Fibroblast of skin of abdomen (primary cell): ENCODE measurements at regions not wholly inside any gene's neighbourhood (a gene's known extent, or its start where the extent isn't known, plus 50 kb on each side); places are given as distances from the start of the nearest gene placed in this dataset.
"Not testable (repeated sequence)": the region's sequence is repeated elsewhere in the genome, so short reads cannot be mapped to it uniquely, and the experiment has no call there.

Experiments used
- DNase-seq: peaks from one replicate; pipeline ENCODE4 v3.0.0-alpha.2; 2013

DNA sequence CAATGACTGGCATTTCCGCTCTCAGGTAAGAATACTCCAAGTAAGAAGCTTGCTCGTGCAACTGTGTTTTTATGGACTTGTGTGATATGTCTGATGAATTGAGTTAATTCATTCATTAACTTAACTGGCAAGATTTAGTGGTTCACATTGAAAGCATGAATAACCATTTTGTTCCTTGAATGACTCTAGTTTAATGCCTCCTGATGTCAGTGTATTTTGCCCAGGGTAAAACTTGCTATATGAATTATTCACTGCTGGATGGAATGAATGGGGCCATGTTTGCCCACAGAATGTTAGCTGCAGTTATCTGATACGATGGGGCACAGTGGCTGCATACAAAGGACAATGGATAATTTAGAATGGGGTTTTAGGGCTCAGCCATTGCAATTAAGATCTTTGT lies 124.1 kb downstream of the ZNF365 start:
- DNase-seq, result no peak

DNA sequence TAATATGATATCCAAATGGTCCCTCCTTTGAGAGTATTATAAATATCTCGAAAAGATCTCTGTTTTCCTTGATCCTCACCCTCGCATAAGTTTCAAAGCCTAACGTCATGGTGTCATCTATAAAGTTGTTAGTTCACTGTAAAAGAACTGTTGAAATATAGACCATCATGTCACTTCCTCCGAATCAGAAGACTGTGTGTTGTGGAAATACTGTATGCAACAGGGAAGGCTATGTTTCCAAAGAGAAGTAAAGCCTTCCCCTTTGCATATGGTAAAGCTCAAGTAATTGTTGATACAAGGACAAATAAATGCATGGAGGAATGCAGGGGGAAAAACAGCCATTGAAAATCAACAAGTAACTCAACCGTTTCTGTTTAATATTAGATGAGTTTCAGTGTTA lies 125.9 kb downstream of the ZNF365 start:
- DNase-seq, result not testable (repeated sequence)

DNA sequence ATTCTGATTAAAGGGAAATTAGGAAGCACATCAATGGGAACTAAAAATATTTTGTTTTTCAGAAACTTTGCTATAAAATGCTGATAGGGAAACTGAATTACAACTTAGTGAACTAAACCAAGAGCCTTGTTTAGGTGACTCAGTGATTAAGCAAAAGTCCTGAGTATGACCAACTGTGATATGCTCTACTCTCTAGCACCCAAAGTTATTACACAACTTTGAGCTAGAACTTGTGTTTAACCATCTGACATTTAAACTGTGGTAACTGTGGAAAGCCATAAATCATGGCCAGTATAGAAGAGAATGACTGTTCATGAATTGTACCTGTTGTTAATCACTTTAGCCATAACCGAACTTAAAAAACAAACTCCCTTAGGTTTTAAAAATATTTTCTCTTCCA lies 127.4 kb downstream of the ZNF365 start:
- DNase-seq, result peak; percentile 51

DNA sequence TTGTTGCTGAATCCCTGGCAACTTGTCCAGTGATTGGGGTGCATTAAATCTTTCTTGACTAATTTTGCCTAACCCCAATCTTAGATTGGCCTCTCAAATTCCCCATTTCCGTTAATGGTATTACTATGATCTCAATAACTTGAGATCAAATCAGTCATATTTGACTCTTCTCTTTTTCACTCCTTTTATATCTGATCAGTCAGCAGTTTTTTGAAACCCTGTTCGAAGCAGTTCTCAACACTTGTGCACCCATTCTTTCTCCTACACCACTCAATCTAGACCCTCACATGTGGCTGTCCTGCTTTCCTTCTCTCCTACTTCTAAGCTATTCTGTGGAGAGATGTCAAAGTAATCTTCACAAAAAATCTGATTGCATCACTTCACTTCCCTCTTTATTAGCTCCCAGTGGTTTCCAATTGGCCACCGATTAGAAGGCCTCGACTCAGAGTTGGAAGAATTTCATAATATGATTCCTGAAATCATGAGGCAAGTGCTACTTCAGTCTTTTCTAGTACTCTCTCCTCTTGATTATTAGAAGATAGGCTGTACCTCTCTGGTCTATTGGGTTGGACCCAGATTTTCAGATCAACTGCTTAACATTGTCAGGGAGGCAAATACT lies 128.9 kb downstream of the ZNF365 start:
- peak; percentile 33 for DNase-seq

DNA sequence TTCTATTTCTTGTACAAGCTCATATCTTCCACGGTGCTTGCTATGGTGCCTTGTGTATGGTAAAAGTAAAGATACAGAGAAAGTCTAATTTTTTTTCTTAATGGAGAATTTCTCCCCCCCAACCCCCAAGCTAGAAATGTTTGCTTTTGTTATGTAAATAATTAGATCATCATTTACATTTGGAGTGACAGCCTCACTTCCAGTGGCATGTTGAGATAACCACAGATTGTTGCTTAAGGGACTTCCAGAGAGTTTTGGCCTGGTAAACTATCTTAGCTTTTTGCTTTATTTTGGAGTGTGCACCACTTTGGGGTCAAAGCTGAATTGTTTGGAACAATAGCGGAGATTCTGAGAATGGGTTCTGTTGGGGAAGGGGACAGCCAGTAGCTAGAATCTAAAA lies 129.7 kb downstream of the ZNF365 start:
- no peak for DNase-seq

DNA sequence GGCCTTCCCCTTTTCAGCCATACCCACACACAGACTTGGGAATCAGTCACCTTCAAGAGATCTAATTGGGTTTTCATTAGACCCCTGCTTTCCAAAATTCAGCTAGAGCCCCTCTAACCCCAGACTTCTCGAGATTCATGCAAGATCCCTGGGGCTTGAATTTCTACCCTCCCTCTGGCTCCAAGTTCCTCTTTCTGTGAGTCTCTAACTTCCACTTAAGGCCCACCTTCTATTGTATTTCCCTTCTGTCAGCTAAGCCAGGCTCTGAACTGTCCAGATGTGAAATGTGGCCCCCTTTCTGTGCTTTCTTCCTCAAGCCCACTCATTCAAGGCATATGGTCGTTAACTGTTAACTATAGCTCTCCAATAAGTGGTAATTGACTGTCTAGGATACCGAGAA lies 132.2 kb downstream of the ZNF365 start:
- DNase-seq, result no peak

DNA sequence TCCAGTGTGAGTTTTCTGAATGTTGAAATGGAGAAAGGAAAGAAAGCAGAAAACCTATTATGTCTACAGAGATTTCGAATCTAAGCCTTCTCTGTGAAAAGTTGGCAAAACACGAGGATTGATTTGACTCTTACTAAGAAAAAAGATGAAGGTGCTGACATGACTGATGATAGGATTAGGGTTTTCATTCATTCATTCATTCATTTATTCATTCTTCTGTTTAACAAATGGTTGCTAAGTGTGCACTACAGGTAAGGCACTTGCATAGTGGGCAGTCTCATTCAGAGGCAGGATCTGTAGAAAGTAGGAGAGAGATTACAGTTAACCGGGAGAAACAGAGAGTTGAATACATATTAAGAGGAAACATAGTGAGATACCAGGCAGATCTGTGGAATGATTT lies 137.1 kb downstream of the ZNF365 start:
- DNase-seq, result no peak

DNA sequence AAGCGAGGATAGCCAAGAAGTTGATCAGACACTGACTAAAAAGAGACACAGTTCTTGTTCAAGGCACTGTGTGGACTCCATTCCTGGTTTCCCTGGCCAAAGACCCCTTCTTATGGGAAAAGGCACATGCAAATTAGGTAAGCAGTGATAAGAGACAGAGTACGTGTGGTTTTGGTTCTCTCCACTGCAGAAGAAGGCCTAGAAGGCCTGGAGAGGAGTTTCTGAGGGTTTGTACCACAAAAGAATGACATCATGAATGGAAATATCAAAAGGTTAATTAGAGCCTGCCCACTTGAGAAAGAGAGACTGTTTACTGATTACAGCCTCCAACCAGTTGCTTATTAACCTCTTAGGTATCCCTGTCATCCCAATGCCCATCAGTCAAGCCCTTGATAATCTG lies 137.5 kb downstream of the ZNF365 start:
- DNase-seq, result no peak

DNA sequence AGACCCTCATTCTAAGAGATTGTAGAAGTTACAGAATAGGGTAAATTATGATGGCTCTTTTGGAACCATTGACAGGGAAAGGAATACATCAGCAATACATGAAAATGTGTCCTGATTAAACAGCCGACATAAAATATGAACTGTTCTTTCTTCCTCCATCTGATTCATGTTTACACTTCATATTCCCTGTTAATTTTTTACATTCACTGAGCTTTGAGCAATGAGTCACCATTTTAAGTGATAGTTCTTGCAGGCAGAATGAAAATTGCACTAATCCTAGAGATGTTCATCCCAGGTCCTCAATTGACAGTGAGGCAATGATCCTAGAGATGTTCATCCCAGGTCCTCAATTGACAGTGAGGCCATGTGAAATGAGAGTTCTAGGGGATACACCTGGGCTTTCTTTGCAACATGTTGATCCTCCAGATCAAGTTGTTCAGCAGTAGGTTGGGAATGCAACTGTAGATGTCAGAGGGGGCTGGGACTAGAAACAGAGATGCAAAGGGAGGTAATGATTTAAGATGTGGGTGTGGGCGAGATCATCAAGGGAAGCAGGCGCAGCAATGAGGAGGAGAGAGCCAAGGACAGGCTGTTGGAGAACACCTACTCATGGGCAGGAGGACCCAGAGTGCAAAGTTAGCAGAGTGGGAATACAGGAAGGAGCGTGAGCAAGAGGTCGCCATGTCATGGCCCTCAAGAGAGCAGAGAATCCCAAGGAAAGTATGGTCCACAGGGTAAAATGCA lies 138.7 kb downstream of the ZNF365 start:
- DNase-seq, result peak; percentile 75

DNA sequence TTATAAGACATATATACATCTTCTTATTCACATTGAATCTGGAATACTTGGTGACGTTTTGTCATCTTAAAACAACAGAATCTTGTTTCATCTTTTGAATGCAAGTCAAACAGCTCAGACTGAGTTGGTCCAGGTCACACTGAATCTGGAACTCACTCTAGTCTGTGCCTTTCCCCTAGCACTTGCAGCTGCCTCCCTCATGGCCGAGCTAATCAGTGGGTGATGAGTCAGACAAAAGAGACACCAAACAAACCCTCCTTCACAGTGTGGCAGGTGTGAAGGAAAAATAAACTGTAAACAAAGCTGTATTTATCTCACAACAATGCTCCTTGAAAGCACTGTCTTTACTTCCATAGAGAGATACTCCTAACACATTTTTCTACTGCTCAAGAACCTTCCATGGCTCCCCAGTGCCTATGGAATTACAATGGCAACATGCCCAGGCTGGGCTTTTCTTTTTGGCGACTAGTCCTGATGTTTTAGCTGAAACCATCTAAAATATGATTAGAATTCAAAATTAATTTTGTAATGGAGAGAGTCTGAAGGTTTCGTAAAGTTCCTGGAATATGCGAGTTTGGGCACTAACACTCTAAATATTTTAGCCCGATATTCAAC lies 140.0 kb downstream of the ZNF365 start:
- DNase-seq, result no peak

DNA sequence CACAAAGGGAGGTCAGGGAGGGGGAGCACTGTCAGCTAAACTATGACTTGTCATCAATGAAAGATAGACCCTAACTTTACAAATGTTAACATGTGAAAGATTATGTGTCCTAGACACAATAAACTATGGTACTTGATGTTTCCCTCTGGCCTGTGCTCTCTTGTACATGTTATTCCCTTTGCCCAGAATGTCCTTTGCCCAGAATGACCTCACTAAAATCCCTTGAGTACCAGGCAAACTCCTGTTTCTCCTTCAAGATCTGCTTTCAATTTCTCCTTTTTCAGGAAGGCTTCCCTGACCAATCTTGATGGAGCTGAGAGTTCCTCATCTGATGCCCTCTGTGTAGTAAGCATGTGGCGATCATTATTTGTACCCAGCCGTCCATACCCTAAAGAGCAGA lies 143.1 kb downstream of the ZNF365 start:
- DNase-seq, result no peak

DNA sequence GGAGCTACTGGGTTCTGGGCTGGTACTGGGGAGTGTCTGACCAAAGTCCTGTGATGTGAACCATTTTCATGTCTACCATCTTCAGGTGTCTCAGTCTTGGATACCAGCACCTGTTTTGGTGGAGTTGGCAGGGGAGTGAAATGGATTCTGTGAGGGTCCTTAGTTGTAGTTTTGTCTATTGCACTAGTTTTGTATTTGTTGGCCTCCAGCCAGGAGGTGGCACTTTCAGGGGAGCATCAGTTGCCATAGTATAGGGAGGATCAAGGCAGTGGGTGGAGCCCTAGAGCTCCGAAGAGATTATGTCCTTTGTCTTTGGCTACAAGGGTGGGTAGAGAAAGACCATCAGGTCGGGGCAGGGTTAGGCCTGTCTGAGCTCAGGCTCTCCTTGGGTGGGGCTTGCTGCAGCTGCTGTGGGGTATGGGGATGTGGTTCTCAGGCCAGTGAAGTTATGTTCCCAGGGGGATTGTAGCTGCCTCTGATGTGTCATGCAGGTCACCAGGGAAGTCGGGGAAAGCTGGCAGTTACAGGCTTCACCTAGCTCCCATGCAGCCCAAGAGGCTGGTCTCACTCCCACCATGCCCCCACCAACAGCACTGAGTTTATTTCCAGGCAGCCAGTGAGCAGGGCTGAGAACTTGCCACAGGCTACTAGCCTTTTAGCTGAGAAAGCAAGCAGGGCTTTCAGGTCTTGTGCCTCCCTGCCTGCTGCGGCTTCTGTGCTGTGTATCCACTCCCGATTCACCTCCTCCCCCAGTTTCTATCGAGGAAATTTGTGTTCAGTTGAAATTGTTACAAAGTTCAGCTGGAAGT lies 153.1 kb downstream of the ZNF365 start:
- no peak for DNase-seq

DNA sequence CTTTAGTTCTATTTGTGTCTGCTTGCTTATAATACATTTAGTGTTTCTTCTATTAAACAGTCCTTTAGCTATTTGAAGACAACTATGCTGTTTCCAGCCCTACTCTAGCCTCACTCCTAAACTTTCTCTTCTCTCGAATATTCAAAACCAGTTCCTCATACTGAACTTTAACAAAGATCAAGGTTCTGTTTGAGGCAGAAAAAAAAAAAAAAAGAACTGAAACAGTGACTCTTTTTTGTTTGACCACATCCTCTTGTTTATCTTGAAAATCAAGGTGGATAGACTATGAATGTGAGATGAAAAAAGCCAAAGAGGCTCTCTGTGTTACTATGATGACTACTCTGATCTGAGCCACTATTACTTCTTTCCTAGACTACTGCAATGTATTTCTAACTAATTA lies 154.3 kb downstream of the ZNF365 start:
- no peak for DNase-seq

DNA sequence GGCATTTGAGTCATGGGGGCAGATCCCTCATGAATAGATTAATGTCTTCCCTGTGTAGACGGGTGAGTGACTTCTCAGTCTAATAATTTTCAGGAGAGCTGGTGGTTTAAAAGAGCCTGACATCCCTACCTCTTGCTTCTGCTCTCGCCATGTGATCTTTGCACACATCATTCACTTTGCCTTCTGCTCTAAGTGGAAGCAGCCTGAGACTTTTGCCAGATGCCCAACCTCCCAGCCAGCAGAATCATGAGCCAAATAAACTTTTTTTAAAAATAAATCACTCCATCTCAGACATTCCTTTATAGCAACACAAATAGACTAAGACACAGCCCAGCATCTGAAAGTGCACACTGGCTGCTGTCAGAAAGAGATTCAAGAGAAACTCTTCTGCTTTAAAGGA lies 155.2 kb downstream of the ZNF365 start:
- peak; percentile 56 for DNase-seq

DNA sequence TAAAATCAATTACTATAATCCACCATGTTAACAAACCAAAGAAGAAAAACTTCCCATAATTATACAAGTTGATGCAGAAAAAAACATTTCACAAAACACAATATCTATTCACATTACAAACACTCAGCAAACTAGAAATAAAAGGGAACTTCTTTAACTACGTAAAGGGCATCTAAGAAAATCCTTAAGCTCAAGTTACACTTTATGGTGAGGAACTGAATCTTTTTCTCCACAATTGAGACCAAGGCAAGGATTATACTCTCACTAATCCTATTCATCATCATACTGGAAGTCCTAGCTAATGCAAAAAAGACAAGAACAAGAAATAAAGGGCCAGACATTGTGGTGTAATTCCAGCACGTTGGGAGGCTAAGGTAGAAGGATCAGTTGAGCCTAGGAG lies 159.9 kb downstream of the ZNF365 start:
- no peak for DNase-seq

DNA sequence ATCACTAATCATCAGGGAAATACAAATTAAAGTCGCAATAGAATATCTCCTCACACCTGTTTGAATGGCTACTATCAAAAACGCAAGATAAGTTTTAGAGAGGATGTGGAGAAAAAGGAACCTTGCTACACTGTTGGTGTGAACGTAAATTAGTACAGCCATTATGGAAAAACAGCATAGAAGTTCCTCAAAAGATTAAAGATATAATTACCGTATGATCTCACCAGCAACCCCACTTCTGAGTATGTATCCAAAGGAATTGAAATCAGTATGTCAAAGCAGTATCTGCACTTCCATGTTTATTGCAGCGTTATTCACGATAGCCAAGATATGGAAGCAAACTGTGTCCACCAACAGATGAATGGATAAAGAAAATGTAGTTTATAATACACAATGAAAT lies 164.4 kb downstream of the ZNF365 start:
- no peak for DNase-seq

DNA sequence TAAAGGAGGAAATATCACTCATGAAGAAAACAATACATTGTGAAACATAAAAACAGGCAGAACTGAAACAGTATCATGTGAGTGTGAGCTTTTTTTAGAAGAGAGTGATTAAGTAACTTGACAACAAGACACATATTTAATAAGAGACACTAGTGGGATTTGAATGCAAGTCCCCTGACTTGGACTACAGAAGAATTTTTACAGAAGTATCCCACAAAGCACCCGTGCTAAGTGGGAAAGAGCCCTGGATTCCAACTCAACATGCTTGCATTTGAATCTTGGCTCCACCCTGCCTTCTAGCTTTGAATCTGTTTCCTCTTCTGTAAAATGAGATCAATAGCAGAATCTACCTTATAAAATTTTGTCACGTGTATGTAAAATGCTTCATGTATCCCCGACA lies 166.2 kb downstream of the ZNF365 start:
- DNase-seq, result no peak

DNA sequence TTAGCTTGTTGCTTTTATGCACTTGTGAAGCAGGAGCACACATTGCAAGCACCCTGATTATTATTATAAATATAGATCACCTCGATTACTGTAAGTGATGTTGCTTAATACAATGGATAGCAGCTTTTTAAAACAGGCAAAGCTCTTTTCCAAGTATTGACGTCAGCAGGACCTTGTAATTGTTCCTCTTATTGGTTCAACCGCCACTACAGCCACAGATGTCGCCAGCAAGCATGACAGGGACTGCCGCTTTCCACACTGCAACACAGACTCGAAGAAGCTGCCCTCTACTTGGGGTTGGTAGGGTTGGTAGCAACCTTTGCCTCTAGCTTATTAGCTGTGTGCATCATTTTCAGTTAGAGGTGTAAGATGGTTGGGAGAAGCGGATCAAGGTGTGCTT lies 167.6 kb downstream of the ZNF365 start:
- no peak for DNase-seq

DNA sequence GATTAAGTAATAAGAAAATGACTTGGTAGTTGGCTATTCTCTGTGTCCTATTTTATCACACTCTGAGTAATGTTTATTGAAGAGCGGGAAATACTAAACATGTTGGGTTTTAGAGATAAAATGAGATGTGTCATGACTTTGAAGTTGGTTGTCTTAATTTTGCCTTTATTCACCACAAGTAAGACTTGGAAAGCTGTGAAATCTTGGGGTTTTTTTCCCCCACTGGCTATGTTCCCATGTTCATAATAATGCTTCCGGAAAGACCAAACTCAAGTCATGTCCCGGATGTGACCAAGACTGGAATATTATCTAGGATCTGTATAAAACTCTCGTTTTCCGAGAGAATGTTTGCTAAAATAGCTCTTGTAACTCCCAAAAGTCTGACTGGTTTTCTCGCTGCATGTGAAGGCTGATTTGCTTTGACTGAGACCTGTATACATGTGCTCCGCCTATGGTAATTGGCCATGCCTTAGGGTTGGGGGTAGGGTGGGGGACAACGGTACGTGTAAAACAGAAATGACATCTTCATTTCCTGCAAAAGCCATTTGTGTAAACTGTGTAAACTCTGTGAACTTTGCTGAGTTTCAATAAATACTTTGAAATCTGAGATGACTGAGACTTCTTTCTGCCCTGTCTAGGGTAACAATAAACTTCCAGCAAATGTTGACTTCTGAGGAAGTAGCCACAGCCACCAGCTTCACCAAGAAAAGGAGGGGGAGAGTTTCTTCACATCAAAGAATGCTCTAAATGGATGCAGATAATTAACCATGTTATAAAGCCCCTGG lies 169.6 kb downstream of the ZNF365 start:
- DNase-seq, result no peak

DNA sequence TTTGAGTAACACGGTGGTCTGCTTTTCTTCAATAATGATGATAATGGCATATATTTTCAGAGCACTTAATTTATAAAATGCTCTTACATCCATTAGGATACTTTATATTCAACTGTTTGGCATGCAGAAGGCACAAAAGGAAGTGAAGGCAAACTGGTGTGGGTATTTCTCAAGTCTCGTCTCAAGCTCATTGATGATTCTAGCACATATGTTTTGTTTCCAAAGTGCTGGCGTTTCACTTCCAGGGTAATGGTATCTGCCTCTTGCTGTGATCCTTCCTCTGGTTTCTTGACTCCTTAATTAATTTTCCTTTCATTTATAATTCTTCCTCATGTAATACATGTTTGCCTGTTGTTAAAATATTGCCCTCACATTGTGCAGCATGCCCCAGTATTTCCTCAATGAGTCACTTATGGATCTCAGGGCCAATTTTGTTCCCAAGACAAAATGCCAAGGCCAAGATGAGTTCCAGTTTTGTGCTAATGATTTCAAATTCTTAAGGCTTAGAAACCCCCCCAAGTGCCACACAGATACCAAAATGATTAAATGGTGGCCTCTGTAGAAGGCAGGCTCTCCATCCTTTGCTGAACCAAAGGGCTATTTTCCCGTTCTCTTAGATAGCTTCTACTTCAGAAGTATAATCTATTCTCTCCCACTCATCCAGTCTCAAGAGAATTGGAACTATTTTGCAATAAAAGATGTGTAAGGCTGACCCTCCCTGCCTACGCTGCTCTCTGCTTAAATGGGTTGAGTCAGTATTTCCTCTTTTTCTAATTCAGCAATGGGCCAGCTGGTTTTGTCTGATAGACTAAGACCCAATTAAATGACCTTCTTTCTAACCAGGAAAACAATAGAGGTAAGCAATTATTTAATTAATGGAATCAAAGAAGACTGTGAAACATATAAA lies 171.2 kb downstream of the ZNF365 start:
- DNase-seq, result peak; percentile 60

DNA sequence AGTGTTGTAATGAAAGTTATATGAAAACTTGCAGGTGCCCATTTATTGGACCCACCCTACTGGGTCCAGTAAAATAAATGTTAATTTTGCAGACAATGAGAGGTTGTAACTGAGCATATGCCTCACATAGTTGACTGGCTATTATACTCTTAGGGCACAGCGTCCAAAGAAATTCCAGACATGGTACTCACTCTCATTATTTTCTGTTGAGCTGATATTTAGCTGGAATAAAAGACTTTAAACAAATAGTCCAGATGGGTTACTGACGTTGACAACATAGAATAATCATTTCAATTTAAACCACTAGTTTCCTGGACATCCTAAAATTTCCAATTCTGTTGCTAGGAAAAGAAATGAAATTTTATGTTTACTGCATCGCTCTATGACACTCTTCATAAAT lies 174.5 kb downstream of the ZNF365 start:
- DNase-seq, result no peak
